HG02981 (cell line): ENCODE measurements at regions not wholly inside any gene's neighbourhood (a gene's known extent, or its start where the extent isn't known, plus 50 kb on each side); places are given as distances from the start of the nearest gene placed in this dataset.

Experiments
- ATAC-seq: cut with Tn5 transposase; IDR thresholded peaks from one replicate; pipeline ENCODE4 v1.9.1; 2021; ENCODE audit warnings: mild to moderate bottlenecking, moderate library complexity; ENCODE audit not compliant: unreplicated experiment

DNA sequence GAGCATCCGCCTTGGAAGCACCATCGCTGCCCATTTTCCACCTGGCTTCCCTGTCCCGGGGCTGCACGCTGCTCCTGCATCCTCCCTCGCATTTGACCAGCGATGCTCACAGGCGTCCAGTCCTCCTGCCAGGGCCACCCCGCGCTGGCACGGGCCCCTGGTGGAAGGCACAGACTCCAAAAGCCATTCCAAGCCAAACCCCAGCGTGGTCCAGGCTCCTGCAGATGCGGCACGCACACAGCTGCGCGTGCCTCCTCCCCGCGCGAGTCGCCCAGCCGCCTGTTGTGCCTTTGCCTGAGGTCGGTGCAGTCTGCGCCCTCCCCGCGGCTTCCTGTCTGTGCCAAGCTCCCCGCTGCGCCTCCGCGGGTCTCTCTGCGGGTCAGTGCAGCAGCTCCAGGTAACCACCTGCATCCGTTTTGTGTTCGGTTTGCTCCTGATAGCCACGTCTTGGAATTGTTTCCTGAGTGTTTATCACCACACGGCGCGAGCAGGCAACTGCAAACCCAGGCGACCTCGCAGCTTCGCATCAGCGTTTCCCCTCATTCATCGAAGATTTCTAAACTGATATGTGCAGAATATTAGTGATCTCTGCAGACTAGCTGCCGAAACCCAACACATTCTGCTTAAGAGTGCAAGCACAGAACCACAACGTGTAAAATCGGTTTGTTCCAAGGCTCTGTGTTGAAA, 65.2 kb upstream of the SALL3 start:
- ATAC-seq: no peak

DNA sequence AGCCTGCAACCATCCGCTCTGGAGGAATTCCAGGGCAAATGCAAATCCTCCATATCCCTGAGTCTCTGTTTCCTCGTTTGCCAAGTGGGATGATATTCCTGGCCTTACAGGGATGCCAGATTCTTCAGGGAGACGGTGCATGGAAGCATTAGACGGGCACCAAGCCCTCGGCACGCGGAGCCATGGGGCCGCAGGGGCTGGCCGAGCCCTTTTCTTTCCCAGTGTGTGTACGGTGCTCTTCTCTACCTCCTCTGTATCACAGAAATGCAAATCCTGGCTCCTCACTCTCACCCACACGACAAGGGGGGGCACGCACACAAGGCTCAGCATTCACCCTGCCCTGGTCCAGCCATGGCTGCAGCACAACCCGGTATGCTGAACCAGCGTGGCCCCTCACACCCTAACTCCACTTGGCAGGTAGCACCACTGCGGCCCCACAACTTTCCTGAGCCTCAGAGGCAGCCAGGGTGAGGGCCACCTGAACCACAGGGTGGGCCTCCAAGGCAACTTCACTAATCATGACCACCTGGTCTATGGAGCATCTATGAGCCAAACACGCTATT, 64.1 kb upstream of the SALL3 start:
- ATAC-seq: no peak

GRCh38 chr18:78918707-78919106, 60.9 kb upstream of the SALL3 start:
- ATAC-seq: no peak

- no peak for ATAC-seq
Measured at GRCh38 chr18:78919956-78920355, 59.7 kb upstream of the SALL3 start.

DNA sequence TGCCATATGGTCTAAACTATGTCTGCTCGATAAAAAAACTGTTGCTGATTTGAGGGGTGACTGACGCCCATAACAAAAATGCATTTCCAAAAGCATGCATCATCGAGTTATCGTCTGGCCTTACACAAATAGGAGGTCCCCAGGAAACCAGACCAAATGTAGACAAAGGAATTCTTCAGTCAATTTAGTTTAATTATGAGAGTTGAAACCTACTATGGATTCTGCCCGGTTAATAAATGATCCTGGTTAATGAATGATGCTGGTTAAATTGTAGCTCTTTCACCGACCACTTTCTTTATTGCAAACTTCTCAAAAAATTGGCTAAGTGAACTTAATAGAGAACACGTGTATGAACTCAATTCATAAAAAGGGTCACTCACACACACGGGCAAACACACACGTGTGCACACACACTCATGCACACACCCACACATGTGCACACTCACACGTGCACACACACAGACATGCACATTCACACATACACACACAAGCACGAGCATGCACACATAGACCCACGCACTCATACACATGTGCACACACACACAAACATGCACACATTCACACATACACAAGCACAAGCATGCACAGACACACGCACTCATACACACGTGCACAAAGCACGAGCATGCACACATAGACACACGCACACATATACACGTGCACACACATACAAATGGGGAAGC, 59.0 kb upstream of the SALL3 start:
- no peak for ATAC-seq

GRCh38 chr18:78922856-78923255, 56.8 kb upstream of the SALL3 start:
- ATAC-seq: no peak

DNA sequence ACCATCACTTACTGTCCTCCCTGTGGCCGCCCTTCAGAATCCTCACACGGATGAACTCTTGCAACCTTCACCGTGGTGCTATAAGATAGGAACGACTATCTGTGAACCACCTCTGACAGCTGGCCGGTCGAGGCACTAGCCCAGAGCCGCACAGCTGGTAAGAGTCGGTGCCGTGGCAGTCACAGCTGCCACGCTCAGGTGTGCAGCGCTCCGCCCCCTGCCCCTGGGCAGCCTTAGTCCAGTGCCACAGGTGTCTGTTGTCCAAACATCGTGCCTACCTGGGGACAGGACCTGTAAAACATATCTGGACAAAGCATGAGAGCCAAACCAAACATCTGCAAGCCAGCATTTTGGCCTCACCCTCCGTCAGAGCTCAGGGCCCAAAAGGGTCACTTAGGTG, 55.3 kb upstream of the SALL3 start:
- ATAC-seq: no peak

DNA sequence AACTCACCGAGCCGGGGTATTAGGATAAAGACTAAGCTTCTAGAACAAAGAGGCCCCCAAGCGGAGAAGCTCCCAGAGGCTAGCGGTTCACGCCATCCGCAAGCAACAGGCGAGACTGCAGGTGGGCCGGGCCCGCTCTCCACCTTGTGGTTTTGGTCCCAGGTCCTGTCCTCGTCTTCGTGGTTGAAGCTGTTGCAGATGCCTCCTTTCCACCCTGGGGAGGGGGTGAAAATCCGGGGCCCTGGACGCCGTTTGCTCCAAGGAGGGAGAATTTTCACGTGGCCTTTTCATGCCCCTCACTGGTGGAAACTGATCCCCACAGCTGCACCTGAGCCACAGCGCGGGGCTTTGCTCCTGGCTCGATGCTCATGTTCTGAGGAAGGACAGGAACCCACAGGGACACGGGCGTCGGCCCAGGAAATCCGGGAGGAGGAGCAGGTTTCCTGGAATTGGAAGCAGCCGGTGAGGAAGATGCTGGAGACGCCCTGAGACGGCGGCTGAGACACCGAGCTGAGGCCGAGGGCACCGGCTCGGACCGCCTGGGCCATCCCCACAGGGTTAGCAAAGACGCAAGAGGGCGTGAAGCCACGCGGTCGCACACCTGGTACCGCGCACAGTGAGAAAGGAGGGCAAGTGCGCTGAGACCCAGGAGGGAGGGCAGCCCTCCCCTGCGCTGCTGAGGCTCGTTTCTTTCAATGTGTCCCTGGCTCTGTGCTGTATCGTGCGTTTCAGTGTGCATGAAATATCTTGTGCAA, 54.7 kb upstream of the SALL3 start:
- ATAC-seq: no peak

GRCh38 chr18:78925557-78926242, 53.9 kb upstream of the SALL3 start:
- ATAC-seq: no peak

DNA sequence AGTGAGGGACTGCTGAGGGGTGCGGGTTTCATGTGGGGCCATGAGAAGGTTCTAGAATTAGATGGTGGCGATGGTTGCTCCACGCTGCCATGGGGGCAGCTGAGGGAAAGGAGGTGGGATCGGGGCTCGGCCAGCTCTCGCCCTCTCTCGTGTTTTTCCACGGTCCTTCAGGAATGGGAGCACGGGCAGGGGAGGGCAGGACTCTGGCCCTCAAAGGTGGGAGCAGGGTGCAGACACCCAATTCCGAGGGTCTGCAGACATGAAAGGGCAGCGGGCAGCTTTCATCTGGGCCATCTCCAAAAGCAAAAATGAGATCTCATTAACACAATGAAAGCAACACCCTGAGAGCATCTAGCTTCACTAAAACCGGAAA, 53.4 kb upstream of the SALL3 start:
- ATAC-seq: no peak

- ATAC-seq: no peak
Measured at GRCh38 chr18:78927156-78927555, 52.5 kb upstream of the SALL3 start.

- no peak for ATAC-seq
Measured at GRCh38 chr18:78927616-78928015, 52.0 kb upstream of the SALL3 start.

- no peak for ATAC-seq
Measured at GRCh38 chr18:78928076-78928475, 51.5 kb upstream of the SALL3 start.

GRCh38 chr18:78929516-78929915, 50.1 kb upstream of the SALL3 start:
- ATAC-seq: no peak
